ENCODE measurements at regions not wholly inside any gene's neighbourhood (a gene's known extent, or its start where the extent isn't known, plus 50 kb on each side); places are given as distances from the start of the nearest gene placed in this dataset.
"Not testable (repeated sequence)": the region's sequence is repeated elsewhere in the genome, so short reads cannot be mapped to it uniquely, and the experiment has no call there.

GRCh38 chr3:177713928-177714900 lies 516.9 kb upstream of the TBL1XR1 start:
- DNase-seq (ENCODE audit: low read depth), result no peak

- no peak for DNase-seq (ENCODE audit: low read depth)
Measured at GRCh38 chr3:177714945-177715344, 517.7 kb upstream of the TBL1XR1 start.

GRCh38 chr3:177715980-177716379 lies 518.7 kb upstream of the TBL1XR1 start:
- no peak for DNase-seq (ENCODE audit: low read depth)

GRCh38 chr3:177720927-177721326 lies 523.6 kb upstream of the TBL1XR1 start:
- DNase-seq (ENCODE audit: low read depth), result not testable (repeated sequence)

GRCh38 chr3:177721864-177722785 lies 524.8 kb upstream of the TBL1XR1 start:
- DNase-seq (ENCODE audit: low read depth), result no peak

GRCh38 chr3:177724020-177724638 lies 526.8 kb upstream of the TBL1XR1 start:
- DNase-seq (ENCODE audit: low read depth), result no peak

GRCh38 chr3:177725165-177725564 lies 527.9 kb upstream of the TBL1XR1 start:
- no peak for DNase-seq (ENCODE audit: low read depth)

- no peak for DNase-seq (ENCODE audit: low read depth)
Measured at GRCh38 chr3:177726807-177727206, 529.5 kb upstream of the TBL1XR1 start.

- no peak for DNase-seq (ENCODE audit: low read depth)
Measured at GRCh38 chr3:177729956-177730681, 532.8 kb upstream of the TBL1XR1 start.

GRCh38 chr3:177730814-177731213 lies 533.5 kb upstream of the TBL1XR1 start:
- DNase-seq (ENCODE audit: low read depth), result no peak

- no peak for DNase-seq (ENCODE audit: low read depth)
Measured at GRCh38 chr3:177731644-177732268, 534.5 kb upstream of the TBL1XR1 start.

GRCh38 chr3:177733233-177733632 lies 536.0 kb upstream of the TBL1XR1 start:
- DNase-seq (ENCODE audit: low read depth), result no peak

GRCh38 chr3:177733936-177734335 lies 536.7 kb upstream of the TBL1XR1 start:
- no peak for DNase-seq (ENCODE audit: low read depth)

- no peak for DNase-seq (ENCODE audit: low read depth)
Measured at GRCh38 chr3:177735431-177735830, 538.1 kb upstream of the TBL1XR1 start.

- DNase-seq (ENCODE audit: low read depth), result no peak
Measured at GRCh38 chr3:177739461-177739860, 542.2 kb upstream of the TBL1XR1 start.

- no peak for DNase-seq (ENCODE audit: low read depth)
Measured at GRCh38 chr3:177740254-177740653, 543.0 kb upstream of the TBL1XR1 start.

- no peak for DNase-seq (ENCODE audit: low read depth)
Measured at GRCh38 chr3:177742273-177742672, 545.0 kb upstream of the TBL1XR1 start.

- no peak for DNase-seq (ENCODE audit: low read depth)
Measured at GRCh38 chr3:177743173-177743890, 546.0 kb upstream of the TBL1XR1 start.

GRCh38 chr3:177744873-177745606 lies 547.8 kb upstream of the TBL1XR1 start:
- no peak for DNase-seq (ENCODE audit: low read depth)

- no peak for DNase-seq (ENCODE audit: low read depth)
Measured at GRCh38 chr3:177745607-177746005, 548.3 kb upstream of the TBL1XR1 start.

Data from activated T-cell treated with anti-CD3 and anti-CD28 coated beads for 24 hours (primary cell).